ENCODE measurements at regions not wholly inside any gene's neighbourhood (a gene's known extent, or its start where the extent isn't known, plus 50 kb on each side); places are given as distances from the start of the nearest gene placed in this dataset.
"Not testable (repeated sequence)": the region's sequence is repeated elsewhere in the genome, so short reads cannot be mapped to it uniquely, and the experiment has no call there.

DNA sequence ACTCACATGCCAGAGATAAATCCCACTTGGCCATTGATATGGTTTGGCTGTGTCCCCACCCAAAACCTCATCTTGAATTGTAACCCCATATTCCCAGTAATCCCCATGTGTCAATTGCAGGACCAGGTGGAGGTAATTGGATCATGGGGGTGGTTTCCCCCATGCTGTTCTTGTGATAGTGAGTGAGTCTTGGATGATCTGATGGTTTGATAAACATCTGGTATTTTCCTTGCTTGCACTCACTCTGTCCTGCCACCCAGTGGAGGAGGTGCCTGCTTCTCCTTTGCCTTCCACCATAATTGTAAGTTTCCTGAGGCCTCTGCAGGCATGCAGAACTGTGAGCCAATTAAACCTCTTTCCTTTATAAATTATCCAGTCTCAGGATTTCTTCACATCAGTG, 50.4 kb upstream of the B3GAT2 start:
- DNase-seq (ENCODE audit: low spot score in 2 of 2); intact Hi-C loops (cut with DNase I; ENCODE audit: low total_unique reads): not testable (repeated sequence)

DNA sequence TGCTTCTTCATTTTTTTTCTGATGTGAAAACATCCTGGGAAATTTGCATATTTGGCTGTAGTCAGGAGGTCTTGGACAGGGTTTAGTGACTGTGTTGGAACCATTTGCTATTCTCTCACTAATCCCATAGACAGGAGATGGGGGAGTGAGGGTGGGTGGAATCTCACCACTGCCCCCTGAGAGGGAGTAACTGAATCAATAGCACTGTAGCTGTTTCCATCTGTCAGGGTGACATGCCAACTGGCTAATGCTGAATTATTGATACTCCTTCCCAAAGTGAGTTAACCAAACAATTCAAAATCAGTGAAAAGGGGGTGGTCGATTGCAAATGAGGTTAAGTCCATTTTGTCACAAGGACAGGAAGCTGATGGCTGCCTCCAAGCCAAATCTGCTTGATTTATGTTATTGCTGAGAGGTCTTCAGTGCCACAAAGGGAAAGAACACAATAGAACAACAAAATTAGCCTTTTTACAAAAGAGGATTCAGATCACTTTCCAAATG, 55.1 kb upstream of the B3GAT2 start:
- Histone ChIP-seq H3K4me3 (no peak overlapping the region), H3K9me3 (no peaks in the 10 kb centered on the region), H3K27me3 (no peaks in the 10 kb centered on the region), H3K27ac (no peak overlapping the region), H3K36me3 (no peaks in the 10 kb centered on the region), H3K4me1 (no peaks in the 10 kb centered on the region)
- no peak for DNase-seq (ENCODE audit: low spot score in 2 of 2)
- intact Hi-C loops (cut with DNase I; ENCODE audit: low total_unique reads): loop anchor here (5.0 kb wide), 1 partner anchor 1070 kb away; no protein-coding TSS in a partner anchor
- TF ChIP-seq POLR2A (IDR thresholded peaks at IDR 0.05) (no peak), POLR2AphosphoS5 (IDR thresholded peaks at IDR 0.05) (no peak)
- TF ChIP-seq, protein P1, sequence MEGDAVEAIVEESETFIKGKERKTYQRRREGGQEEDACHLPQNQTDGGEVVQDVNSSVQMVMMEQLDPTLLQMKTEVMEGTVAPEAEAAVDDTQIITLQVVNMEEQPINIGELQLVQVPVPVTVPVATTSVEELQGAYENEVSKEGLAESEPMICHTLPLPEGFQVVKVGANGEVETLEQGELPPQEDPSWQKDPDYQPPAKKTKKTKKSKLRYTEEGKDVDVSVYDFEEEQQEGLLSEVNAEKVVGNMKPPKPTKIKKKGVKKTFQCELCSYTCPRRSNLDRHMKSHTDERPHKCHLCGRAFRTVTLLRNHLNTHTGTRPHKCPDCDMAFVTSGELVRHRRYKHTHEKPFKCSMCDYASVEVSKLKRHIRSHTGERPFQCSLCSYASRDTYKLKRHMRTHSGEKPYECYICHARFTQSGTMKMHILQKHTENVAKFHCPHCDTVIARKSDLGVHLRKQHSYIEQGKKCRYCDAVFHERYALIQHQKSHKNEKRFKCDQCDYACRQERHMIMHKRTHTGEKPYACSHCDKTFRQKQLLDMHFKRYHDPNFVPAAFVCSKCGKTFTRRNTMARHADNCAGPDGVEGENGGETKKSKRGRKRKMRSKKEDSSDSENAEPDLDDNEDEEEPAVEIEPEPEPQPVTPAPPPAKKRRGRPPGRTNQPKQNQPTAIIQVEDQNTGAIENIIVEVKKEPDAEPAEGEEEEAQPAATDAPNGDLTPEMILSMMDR (IDR thresholded peaks at IDR 0.05): no peak

More for the DNA sequence above, 50.4 kb upstream of the B3GAT2 start:
- H3K9me3 ChIP-seq: peaks cover 0 to 21% of the 10 kb centered on the region in 2 donors
- H3K27me3 ChIP-seq, H3K4me3 ChIP-seq, H3K4me1 ChIP-seq, H3K36me3 ChIP-seq, H3K27ac ChIP-seq: not testable (repeated sequence)

DNA sequence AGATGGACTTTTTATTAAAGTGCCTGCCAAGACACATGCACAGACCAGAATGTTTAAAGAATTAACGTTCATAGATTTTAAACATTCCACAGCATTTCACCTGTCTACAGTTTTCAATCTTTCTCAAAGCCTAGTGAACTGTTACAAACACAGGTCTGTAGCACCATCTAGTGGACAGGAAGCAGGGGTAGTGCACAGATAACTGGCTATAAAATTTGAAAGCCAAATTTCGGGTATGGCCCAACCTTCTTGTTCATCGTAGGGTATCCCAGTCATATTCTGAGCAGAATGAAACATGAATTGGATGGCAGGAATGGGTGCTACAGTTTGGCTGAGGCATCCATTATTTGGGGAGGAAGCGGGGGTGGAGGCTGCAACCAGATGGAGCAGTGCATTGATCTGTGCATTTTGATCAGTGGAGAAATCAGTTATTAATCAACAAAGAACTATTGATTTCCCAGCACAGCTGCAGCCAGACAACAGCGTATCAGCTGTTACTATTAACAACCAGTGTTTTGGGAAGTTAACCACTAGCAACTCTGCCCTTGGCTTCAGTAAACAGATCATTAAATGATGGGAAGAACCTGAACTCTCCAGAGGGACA, 56.1 kb upstream of the B3GAT2 start:
- Histone ChIP-seq H3K27ac (no peak overlapping the region), H3K36me3 (no peaks in the 10 kb centered on the region), H3K9me3 (no peaks in the 10 kb centered on the region), H3K27me3 (no peaks in the 10 kb centered on the region), H3K4me1 (no peaks in the 10 kb centered on the region), H3K4me3 (no peak overlapping the region)
- no peak for TF ChIP-seq POLR2AphosphoS5 (IDR thresholded peaks at IDR 0.05)
- no peak for TF ChIP-seq POLR2A (IDR thresholded peaks at IDR 0.05)
- TF ChIP-seq, protein P1 (IDR thresholded peaks at IDR 0.05): peak in 2 of 3 donors; percentile 56
- intact Hi-C loops (cut with DNase I; ENCODE audit: low total_unique reads): loop anchor here (5.0 kb wide), 1 partner anchor 1069 kb away; no protein-coding TSS in a partner anchor
- no peak for DNase-seq (ENCODE audit: low spot score in 2 of 2)

DNA sequence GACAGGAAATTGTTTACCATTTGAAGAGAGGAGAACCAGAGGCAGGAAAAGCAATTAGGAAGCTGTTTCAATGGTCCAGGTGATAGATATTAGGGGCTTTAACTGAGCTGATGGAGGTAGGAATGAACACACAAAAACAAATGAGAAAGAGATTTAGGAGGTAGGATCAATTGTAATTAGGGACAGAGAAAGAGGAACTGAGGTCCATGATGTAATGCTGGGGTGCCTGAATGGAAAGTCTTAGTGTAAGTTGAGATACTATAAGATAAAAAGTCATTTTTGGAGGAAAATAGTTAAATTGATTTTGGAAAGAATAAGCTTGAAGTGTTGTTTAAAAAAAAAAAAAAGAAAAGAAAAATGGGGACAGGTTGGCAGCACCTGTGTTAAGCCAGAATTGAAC, 58.5 kb upstream of the B3GAT2 start:
- Histone ChIP-seq H3K9me3 (no peaks in the 10 kb centered on the region), H3K4me1 (no peaks in the 10 kb centered on the region), H3K27me3 (no peaks in the 10 kb centered on the region), H3K36me3 (no peaks in the 10 kb centered on the region), H3K27ac (no peak overlapping the region), H3K4me3 (no peak overlapping the region)
- intact Hi-C loops (cut with DNase I; ENCODE audit: low total_unique reads): no loop called here
- TF ChIP-seq POLR2A (IDR thresholded peaks at IDR 0.05) (no peak), POLR2AphosphoS5 (IDR thresholded peaks at IDR 0.05) (no peak)
- TF ChIP-seq, protein P1 (IDR thresholded peaks at IDR 0.05): no peak
- no peak for DNase-seq (ENCODE audit: low spot score in 2 of 2)

DNA sequence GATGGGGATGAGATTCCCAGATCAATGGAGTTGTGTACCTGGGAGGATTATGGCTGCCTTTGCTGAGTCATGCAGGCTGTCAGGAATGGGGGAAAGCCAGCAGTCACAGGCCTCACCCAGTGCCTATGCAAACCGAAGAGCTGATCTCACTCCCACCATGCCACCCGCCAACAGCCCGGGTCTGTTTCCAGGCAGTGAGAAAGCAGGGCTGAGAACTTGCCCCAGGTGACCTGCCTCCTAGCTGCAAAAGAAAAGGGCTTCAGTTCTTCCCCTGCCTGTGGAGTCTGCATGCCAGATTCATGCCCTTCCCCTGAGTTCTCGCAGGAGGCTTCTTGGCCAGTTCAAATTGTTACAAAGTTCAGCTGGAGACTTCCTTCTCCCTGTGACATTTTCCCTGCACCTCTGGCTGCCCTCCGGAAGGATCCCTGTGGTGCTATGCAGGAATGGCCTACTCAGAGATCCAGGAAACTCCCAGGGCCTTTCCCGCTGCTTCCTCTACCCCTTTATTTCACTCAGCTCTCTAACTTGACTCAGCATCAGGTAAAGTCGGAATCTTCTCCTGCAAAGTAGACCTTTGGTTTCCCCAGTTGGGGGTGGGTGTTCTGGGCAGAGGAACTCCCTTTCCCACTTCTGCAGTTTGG, 71.5 kb upstream of the B3GAT2 start:
- DNase-seq (ENCODE audit: low spot score in 2 of 2): no peak
- H3K27ac ChIP-seq: no peak overlapping the region
- TF ChIP-seq, protein P1 (IDR thresholded peaks at IDR 0.05): no peak
- TF ChIP-seq POLR2A (IDR thresholded peaks at IDR 0.05): no peak
- no peak for TF ChIP-seq POLR2AphosphoS5 (IDR thresholded peaks at IDR 0.05)
- intact Hi-C loops (cut with DNase I; ENCODE audit: low total_unique reads): no loop called here
- no peaks in the 10 kb centered on the region for H3K27me3 ChIP-seq
- H3K36me3 ChIP-seq: no peaks in the 10 kb centered on the region
- H3K4me3 ChIP-seq: no peak overlapping the region
- no peaks in the 10 kb centered on the region for H3K9me3 ChIP-seq
- no peaks in the 10 kb centered on the region for H3K4me1 ChIP-seq

Data from breast epithelium (tissue), 4 donors.